HG03354 (cell line): ENCODE measurements at regions not wholly inside any gene's neighbourhood (a gene's known extent, or its start where the extent isn't known, plus 50 kb on each side); places are given as distances from the start of the nearest gene placed in this dataset.

Source experiments
- ATAC-seq: cut with Tn5 transposase; IDR thresholded peaks from one replicate; pipeline ENCODE4 v1.9.1; 2021; ENCODE audit warnings: mild to moderate bottlenecking; ENCODE audit not compliant: unreplicated experiment, poor library complexity, severe bottlenecking

DNA sequence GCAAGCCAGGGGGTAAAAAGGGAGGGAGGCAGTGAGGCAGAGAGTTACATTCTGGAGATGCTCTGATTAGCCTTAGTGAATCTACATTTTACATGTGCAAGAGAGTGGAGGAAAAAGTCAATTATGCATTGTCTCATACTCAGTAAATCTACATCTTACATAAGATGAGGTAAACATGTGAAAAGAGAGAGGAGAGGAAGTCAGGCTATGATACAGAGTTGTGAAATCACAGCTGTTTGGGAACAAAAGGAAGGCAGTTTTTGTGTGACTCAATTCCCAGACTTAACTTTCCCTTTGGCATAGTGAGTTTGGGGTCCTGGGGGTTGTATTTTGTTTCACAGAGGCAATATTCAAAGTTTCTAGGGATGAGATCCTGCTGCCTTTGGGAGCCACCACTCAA, 67.8 kb downstream of the GP2 start:
- ATAC-seq = no peak

DNA sequence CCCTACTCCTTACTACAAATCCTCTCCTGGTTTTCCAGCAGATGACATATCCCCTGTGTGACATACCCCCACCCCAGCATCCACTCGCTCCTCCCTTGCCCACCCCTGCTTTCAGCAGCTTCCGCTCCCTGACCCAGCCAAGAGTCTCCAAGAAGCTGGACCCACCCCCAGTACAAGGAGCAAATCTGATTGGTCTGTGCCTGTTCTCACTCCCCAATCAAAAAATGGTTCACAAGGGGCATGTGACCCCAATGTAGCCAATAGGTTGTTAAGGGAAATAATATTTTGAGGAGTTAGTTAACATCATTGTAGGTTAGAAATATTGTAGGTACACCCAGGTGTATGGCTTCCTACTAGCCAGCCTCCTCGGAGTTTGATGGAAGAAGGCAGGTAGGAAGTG, 70.1 kb downstream of the GP2 start:
- no peak for ATAC-seq

DNA sequence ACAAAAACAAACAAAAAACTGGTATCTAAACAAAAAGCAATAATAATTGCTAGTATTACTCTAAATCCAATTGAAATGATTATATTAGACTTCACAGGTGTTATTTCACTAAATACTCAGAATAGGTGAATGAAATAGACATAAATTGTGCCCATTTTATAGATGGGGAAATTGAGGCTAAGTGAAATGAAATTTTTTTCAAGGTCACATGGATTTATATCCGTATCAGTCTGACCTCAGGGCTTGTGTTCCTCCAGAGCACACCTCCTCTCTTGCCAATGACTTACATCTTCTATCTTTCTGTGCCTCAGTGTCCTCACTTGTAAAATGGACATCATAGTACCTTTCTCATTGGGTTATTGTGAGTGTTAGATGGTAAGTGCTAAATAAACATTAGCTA, 72.3 kb downstream of the GP2 start:
- no peak for ATAC-seq

DNA sequence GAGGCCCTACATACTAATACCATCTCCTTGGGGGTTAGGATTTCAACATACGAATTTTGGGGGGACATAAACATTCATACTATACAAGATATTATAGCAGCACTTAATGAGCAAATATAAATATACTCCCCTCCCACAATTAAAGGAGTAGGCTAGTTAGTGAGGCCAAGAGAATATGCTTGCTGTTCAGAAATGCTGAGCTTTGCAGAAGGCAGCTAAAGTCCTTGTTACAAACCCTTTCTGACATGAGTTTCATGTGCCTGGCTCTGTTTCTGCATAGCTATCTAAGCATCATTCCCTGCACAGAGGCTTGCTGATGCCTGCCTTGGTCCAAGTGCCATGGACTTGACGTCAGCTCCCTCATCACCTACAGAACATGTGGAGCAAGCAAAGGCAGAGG, 73.5 kb downstream of the GP2 start:
- no peak for ATAC-seq

DNA sequence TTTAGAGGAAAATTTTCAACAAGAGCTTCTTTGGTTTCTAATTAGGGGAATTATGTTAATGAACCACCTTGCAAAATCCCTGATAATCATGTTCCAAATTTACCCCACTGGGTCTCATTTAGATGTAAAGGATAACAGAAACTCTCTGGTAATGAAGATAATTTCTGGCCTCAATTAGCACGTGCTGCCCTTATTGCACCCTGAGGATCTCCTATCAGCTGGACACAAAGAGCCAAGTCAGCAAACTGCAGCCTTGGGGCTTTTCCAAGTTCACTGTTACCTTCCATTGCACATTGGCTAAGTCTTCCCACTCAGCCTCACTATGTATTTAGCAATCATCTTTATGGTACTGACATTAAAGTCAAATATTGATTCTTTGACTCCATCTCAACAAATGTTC, 78.1 kb downstream of the GP2 start:
- no peak for ATAC-seq

DNA sequence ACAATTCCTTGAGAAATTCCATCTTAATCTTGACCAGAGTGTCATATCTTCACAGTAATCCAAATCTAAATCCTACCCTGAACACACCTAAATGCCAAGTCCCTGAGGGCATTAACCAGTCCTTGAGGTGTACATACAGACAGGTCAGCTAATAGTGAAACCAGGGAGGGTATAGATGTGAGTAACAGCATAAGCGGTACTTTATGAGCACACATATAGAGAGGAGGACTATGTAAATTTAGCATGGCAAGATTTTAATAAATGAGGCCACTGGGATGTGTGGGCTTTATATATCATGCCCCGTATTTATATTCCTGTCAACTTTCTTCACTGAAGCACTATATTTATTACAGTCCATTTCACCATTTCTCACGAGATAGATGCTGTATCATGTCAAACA, 80.2 kb downstream of the GP2 start:
- ATAC-seq = no peak

DNA sequence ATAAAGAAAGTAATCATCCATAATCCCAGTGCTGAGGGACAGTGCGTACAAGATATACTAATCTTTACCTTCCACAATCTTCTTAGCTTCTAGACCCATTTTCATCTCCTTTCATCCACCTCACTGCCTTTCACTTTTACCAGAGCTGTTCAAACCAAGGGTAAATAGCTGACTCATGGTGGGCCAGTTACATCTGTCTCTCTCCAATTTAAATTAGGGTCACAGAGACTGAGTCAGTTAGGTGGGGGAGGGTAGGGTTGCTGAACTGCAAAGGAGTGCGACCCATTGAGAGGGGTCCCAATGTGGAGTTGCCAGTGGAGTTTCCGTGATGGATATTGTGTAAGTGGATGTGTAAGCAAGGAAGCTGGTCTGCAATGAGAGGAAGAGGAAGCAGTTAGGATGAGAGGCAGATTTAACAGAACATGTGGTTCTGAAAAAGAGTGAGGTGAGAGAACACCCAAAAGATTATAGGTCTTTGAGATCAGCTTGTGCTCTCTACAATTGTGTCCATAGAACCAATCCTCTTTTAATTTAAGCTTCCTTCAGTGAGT, 83.5 kb downstream of the GP2 start:
- no peak for ATAC-seq

DNA sequence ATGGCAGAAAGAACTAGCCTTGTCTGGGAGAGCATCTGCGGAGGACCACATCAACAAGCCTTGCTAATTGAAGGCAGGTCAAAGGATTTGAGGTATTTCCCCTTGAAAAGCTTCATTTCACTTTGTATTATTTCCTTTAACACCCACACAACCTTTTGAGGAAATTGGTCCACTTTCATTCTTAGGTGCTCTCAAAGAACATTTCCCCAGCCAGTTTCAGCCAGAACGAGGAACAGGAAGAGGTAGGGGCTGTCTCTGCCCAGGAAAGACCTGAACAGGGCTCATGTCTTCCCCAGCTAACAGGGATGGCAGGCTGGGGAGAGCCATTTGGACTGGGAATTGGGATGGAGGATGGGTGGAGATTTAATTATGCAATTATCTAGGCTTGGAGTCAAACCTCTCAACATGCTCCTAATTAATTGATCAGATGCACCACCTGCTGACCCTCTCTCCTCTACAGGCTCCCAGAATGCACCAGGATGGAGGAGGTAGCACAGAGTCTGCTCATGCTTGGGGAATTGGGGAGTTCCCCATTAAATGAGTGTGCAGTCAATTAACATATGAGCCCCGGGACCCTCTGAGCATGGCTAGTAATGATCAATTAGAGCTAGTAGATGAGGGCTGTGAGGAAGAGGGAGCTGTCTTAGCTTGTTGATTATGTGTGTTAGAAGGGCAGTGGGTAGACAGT, 84.6 kb downstream of the GP2 start:
- no peak for ATAC-seq

DNA sequence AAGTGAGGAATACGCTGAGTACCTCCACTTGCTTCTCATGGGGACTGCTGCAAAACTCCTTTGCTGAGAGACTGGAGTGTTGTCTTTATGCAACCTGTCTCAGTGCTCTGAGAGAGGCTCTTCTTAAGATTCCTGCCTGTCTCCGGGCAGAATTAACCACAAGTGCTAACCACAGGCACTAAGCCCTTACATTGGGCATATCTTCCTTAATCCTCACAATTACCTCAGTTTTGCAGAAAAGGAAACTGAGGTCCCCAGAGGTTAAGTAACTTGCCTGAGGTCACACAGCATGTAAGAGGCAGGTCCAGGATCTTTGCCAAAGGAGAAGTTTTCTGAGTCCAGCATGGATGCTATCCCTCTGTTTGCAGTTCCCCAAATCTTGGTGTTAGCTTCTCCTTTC, 86.0 kb downstream of the GP2 start:
- ATAC-seq = no peak

DNA sequence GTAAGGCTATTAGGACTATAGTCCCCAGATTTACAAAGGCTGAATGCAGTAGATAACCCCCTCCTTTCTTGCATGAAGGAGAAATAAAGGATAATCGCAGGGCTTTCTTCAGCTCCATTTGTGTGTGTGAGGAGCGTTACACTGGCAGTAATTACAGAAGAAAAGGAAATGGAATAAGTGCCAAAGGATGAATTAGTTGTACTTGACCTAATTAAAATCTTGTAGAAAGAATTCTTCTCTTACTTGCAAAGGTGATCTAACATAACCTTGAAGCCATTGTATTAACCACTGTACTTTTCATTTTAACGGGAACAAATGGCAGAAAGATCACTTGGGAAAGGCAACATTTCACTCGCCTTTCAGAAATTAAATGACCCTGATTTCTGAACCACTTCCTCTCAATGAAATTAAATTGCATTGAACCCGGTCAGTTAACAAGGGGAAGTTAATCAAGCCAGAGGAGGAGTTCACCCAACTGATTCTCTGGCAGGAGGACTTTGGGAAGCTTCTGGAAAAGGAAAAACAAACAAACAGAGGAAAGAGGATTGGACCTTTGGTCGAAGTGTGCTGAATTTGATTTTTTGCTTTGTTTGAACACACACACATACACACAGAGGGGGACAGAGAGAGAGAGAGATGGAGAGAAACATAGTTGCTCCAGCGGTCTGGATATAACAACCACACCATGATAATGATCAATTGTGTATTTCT, 90.6 kb downstream of the GP2 start:
- no peak for ATAC-seq

DNA sequence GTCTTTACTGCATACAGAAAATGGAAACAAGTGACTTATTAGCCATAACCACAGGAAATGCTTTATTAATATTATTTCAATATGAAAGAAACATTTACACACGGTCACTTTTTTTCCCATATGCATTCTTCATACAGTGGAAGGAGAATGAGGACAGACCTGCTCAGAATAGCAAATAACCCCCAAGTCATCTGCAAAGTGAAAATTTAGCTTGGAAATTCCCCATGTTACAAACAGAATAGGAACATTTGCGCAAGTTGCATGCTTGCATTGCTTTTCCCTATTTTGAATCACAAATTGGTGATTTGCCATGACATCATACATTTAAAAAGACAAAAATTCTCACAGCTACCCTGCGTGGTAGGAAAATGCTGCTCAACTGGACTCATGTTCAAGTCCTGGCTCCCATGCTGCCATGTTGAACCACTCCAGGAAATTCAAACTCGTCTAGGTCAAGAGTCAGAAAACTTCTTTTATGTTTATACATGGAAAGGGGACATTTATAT, 102.0 kb downstream of the GP2 start:
- no peak for ATAC-seq

DNA sequence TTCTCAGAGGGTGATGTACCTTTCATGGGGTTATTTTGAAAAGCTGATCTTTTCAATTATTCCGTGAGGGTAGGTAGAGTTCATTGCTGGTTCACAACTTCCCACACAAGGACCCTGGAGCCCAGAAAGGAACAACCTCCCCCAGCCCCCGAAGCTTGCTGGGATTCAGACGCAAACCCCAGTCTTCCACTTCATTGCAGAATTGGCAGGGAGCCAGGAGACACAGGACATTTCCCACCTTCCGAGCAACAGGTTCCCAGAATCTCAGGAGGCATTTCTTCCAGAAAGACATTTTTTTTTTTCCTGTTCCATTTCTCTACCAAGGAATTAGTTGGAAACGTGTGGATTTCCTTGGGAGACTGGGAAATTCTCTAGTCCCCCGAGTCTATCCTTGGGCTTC, 106.1 kb downstream of the GP2 start:
- no peak for ATAC-seq

DNA sequence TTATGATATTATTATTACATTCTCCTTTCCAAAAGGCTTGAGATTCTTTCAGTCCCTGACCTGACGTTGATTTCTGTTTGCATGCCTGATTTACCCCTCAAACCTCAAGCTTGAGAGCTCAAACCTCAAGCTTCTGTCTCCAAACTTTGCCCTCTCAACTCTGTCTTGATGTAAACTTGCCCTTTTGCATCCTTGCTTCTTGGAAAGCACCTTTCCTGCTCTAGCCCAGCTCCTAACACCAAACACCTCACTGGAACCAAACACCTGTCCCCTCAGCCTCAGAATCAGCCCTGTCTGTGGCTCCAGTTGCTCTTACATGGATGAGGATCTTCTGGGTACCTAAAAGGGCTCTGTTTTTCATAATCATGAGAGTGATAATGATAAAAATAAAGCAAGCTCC, 109.2 kb downstream of the GP2 start:
- no peak for ATAC-seq

DNA sequence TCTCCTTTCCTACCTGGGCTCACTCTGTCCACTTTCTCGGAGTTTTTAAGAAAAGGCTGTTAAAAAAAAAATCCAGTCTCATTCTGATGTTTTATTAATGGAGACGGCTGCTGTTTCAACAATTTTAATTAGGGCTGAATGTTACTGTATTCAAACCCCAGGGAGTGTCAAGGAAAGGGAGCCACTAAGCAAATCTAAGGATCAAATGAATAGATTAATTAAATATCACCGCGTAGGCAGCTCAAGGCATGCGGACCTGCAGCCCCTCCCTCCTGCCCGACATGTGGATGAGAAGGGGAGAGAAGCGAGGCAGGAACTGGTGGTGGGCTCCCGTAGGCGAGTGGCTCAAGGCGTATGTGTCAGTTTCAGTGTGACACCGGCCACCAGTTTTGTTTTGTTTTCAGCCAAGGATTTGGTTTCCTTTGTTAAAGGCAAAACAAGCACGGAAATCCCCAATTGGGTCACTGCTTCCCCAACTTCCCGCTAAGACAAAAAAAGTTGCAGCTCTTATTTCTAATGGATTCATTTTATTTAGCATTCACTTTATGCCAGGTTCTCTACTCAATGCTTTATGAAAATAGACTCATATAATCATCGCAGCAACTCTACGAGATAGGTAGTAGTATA, 110.6 kb downstream of the GP2 start:
- no peak for ATAC-seq

DNA sequence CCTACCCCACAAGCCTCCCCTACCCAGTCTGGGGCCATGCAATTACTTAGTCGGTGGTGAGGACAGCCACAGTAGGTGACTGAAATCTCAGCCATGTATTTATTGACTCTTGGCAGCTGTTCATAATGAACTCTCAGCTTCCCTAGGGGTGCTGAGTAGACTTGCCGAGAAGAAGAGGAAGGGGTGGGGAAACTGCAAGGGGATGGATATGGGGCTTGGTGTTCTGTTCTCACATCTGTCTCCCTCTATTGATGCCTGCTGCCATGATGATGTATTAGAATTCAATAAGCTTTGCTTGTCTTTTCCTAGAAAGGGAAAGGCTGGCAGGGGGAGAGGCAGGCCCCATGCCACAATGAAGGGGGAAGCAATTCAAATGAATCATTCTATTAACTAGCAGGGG, 112.9 kb downstream of the GP2 start:
- no peak for ATAC-seq

DNA sequence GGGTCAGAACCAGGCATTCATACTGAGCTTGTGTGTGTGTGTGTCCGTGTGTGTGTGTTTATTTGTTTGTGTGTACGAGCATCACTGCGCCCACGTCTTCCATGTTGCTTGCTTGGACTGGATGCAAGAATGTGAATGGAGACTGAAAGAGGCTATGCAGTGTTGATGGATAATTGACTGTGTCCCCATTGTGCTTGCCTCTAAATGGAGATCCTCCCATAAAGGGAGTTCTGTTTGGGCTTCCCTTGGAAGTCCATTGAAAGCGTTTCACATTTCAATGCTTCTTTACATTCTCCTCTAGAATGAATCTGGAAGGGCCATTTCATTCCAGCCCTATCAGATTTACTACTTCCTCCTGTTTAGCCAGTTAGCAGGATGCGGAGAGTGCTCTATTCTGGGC, 124.0 kb downstream of the GP2 start:
- no peak for ATAC-seq

DNA sequence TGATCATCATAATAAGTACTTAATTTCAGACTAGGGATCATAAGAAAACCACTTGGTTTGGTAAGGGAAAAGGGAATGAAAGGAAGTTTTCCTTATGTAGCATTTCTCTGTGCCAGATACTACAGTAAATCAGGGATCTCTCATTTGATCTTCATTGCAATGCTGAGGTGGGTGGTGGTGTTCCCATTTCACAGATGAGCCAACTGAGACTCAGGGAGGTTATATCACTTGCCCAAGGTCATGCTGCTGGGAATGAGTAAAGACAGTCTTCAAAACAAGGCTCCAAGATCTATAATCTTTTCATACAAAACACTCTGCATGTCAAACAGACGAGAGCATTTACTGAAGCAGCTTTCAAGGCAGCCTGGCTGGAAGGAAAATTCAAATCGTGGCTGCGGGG, 124.6 kb downstream of the GP2 start:
- ATAC-seq = no peak

DNA sequence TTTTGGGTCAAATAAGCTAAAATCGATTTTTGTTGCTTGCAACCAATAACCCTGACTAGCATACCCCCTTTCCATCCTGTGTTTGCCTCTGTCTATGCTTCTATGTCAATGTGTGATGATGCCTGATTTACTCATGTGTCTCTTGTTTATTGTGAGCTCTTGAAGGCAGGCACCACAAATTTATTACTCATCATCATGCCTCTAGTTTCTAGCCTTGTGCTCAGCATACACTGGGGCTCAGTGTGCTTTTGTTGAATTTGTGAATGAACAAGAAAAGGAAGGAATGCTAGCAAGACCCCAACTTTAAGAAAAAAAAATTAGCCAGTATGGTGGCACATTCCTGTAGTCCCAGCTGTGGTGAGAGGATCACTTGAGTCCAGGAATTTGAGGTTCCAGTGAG, 119.1 kb upstream of the GPR139 start:
- ATAC-seq = no peak

DNA sequence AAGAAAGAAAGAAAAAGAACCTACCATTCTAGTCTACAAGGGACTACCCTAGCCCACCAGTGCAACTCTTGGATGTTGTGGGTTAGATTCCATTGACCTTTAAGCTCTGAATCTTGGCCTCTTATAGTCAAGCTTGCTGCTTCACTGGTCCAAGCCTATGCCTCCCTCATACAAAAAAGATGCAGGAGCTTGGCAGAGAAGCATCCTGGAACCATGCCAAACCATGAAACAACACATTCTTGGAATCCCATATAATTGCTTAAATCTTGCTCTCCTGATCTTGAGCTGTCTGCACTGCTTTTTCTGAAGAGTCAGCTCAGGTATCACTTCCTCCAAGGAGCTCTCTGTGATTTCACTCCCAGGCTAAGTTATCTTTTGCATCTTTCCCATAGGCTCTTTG, 117.9 kb upstream of the GPR139 start:
- no peak for ATAC-seq

DNA sequence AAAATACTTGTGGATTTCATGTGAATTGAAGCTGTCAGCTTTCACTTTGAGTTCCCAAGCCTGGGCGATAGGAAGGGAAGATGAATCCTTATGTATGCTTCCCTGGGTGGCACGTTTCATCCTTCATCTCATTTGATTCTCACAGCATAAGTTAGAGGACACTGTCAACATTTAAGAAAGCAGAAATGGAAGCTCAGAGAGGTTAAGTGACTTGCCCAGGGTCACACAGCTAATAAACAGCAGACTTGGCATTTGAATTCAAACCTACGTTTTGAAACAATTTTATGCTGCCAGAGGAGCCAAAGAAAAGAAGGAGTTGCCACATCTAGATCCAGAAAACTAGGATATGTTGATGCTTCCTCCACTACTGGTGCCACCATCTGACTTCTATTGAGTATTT, 108.3 kb upstream of the GPR139 start:
- no peak for ATAC-seq

DNA sequence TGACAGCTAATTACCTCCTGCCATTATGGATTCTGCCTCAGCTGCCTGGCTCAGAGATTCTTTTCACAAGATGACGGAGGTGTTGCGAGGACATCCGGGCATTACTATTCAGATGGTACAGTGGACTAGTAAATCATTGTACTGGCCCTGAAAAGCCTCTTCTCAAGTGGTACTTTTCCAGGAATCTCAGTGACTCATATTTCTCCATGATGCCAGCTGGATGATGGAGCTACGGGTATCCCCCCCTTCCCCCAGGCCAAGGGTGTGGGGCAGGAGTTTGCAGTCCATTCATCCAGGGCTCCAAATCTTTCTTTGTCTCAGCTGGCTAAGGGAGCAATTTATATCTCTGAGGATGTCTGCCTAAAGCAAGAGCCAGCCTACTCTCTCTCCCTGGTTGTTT, 107.7 kb upstream of the GPR139 start:
- no peak for ATAC-seq
